ENCODE measurements at regions not wholly inside any gene's neighbourhood (a gene's known extent, or its start where the extent isn't known, plus 50 kb on each side); places are given as distances from the start of the nearest gene placed in this dataset.

DNA sequence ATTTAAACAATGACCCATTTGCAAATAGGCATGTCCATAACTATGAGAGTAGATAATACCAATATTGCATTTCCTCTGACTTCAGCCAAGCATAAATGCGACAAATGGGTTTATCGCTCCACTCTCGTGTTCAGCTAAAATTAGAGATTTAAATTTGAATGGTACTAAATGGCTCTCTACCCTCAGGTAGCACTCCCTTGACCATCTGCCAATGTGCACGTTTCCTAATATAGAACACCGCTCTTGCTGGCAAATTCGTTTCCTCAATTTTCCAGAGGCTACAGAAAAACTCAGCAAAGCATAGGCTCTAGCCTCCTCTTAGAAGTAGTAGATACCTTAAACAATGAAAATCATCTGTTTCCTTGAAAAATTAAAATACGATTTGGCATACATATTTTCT lies 251.6 kb downstream of the ADGRA3 start:
- Histone ChIP-seq H3K79me2 (ENCODE audit: insufficient read depth, low read length) (no peaks in the 10 kb centered on the region), H3K9me3 (ENCODE audit: insufficient read depth, low read depth, low read length) (no peaks in the 10 kb centered on the region), H2AFZ (ENCODE audit: low read depth, low read length) (no peak overlapping the region), H3K27me3 (ENCODE audit: insufficient read depth, low read length) (no peaks in the 10 kb centered on the region), H3K4me2 (ENCODE audit: low read length) (no peak overlapping the region), H3K27ac (ENCODE audit: low read depth, low read length) (no peak overlapping the region), H3K36me3 (ENCODE audit: insufficient read depth, low read length) (no peaks in the 10 kb centered on the region), H3K4me3 (ENCODE audit: insufficient read depth, low read depth, low read length) (no peak overlapping the region), H3K9ac (ENCODE audit: low read length) (no peak overlapping the region), H4K20me1 (ENCODE audit: insufficient read depth, low read length) (no peaks in the 10 kb centered on the region), H3K4me1 (ENCODE audit: insufficient read depth, low read length) (no peaks in the 10 kb centered on the region)
- Mint-ChIP-seq H3K4me1 (ENCODE audit: low read depth, unreplicated experiment) (peaks cover 4% of the 10 kb centered on the region), H3K36me3 (ENCODE audit: low read depth, unreplicated experiment) (no peaks in the 10 kb centered on the region), H3K27me3 (ENCODE audit: low read depth, unreplicated experiment) (no peaks in the 10 kb centered on the region), H3K27ac (ENCODE audit: unreplicated experiment) (no peak overlapping the region), H3K4me3 (ENCODE audit: unreplicated experiment) (no peak overlapping the region), H3K9me3 (ENCODE audit: unreplicated experiment) (no peaks in the 10 kb centered on the region)
- DNase-seq (ENCODE audit: low read depth) (no peak), FAIRE-seq (no peak)
- TF ChIP-seq EZH2 (IDR thresholded peaks at IDR 0.05; ENCODE audit: insufficient read depth, low read length) = no peak
- TF ChIP-seq, protein P1, sequence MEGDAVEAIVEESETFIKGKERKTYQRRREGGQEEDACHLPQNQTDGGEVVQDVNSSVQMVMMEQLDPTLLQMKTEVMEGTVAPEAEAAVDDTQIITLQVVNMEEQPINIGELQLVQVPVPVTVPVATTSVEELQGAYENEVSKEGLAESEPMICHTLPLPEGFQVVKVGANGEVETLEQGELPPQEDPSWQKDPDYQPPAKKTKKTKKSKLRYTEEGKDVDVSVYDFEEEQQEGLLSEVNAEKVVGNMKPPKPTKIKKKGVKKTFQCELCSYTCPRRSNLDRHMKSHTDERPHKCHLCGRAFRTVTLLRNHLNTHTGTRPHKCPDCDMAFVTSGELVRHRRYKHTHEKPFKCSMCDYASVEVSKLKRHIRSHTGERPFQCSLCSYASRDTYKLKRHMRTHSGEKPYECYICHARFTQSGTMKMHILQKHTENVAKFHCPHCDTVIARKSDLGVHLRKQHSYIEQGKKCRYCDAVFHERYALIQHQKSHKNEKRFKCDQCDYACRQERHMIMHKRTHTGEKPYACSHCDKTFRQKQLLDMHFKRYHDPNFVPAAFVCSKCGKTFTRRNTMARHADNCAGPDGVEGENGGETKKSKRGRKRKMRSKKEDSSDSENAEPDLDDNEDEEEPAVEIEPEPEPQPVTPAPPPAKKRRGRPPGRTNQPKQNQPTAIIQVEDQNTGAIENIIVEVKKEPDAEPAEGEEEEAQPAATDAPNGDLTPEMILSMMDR (IDR thresholded peaks at IDR 0.05; ENCODE audit: insufficient read depth, low read depth, low read length) = no peak

DNA sequence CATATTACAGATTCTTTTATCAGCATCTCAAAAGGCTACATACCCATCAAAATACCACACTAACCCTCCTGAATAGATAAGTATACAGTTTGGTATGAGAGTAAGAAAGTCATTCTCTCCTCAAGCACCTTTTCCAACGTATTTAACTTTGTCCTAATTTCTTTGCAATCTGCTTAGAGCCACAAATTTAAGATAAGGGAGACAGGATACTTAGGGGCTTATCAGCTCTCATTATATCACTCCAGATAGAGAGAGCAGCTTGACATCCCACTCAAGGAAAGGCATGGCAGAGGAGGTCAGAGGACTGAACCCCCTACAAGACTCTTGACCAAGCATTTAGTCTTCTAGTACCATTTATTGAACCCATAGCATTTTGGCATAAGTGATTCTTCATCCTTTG lies 262.4 kb downstream of the ADGRA3 start:
- Histone ChIP-seq H3K9me3 (ENCODE audit: insufficient read depth, low read depth, low read length) (no peaks in the 10 kb centered on the region), H4K20me1 (ENCODE audit: insufficient read depth, low read length) (no peaks in the 10 kb centered on the region), H3K9ac (ENCODE audit: low read length) (no peak overlapping the region), H3K27me3 (ENCODE audit: insufficient read depth, low read length) (no peaks in the 10 kb centered on the region), H3K79me2 (ENCODE audit: insufficient read depth, low read length) (no peaks in the 10 kb centered on the region), H3K36me3 (ENCODE audit: insufficient read depth, low read length) (no peaks in the 10 kb centered on the region), H3K4me1 (ENCODE audit: insufficient read depth, low read length) (no peaks in the 10 kb centered on the region), H3K4me2 (ENCODE audit: low read length) (no peak overlapping the region), H2AFZ (ENCODE audit: low read depth, low read length) (no peak overlapping the region), H3K4me3 (ENCODE audit: insufficient read depth, low read depth, low read length) (no peak overlapping the region), H3K27ac (ENCODE audit: low read depth, low read length) (no peak overlapping the region)
- no peak overlapping the region for H3K4me3 Mint-ChIP-seq (ENCODE audit: unreplicated experiment)
- DNase-seq (ENCODE audit: low read depth) (no peak), FAIRE-seq (no peak)
- no peaks in the 10 kb centered on the region for H3K36me3 Mint-ChIP-seq (ENCODE audit: low read depth, unreplicated experiment)
- H3K4me1 Mint-ChIP-seq (ENCODE audit: low read depth, unreplicated experiment) = no peaks in the 10 kb centered on the region
- H3K27ac Mint-ChIP-seq (ENCODE audit: unreplicated experiment) = no peak overlapping the region
- H3K27me3 Mint-ChIP-seq (ENCODE audit: low read depth, unreplicated experiment) = no peaks in the 10 kb centered on the region
- no peaks in the 10 kb centered on the region for H3K9me3 Mint-ChIP-seq (ENCODE audit: unreplicated experiment)
- TF ChIP-seq, protein P1 (IDR thresholded peaks at IDR 0.05; ENCODE audit: insufficient read depth, low read depth, low read length) = no peak
- TF ChIP-seq EZH2 (IDR thresholded peaks at IDR 0.05; ENCODE audit: insufficient read depth, low read length) = no peak

DNA sequence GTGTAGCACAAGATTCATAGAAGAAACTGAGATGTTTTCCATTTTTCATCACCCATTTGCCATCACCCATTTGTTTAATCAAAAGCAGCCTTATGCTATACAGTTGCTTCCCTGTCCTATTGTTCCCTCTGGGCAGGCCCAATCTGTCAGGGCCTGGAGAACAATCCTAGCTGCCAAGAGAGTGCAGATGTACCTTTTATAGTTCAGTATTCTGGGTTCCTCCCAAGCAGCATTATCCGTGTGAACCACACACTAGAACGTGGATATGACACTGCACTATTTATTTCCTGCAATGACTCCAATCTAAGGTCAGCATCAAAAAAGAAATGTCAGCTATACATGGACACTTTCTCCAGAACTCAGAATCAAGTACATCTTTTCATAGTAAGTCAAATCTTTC lies 269.0 kb downstream of the ADGRA3 start:
- H3K4me1 ChIP-seq (ENCODE audit: insufficient read depth, low read length) = no peaks in the 10 kb centered on the region

More for the DNA sequence above, 269.0 kb downstream of the ADGRA3 start:
- no peak for FAIRE-seq
- Mint-ChIP-seq H3K36me3 (ENCODE audit: low read depth, unreplicated experiment) (no peaks in the 10 kb centered on the region), H3K4me1 (ENCODE audit: low read depth, unreplicated experiment) (no peaks in the 10 kb centered on the region), H3K4me3 (ENCODE audit: unreplicated experiment) (no peak overlapping the region), H3K27ac (ENCODE audit: unreplicated experiment) (no peak overlapping the region), H3K27me3 (ENCODE audit: low read depth, unreplicated experiment) (no peaks in the 10 kb centered on the region), H3K9me3 (ENCODE audit: unreplicated experiment) (no peaks in the 10 kb centered on the region)
- Histone ChIP-seq H4K20me1 (ENCODE audit: insufficient read depth, low read length) (no peaks in the 10 kb centered on the region), H3K79me2 (ENCODE audit: insufficient read depth, low read length) (no peaks in the 10 kb centered on the region), H3K4me2 (ENCODE audit: low read length) (no peak overlapping the region), H3K27me3 (ENCODE audit: insufficient read depth, low read length) (no peaks in the 10 kb centered on the region), H3K9ac (ENCODE audit: low read length) (no peak overlapping the region), H3K4me3 (ENCODE audit: insufficient read depth, low read depth, low read length) (no peak overlapping the region), H3K9me3 (ENCODE audit: insufficient read depth, low read depth, low read length) (no peaks in the 10 kb centered on the region), H3K27ac (ENCODE audit: low read depth, low read length) (no peak overlapping the region), H3K36me3 (ENCODE audit: insufficient read depth, low read length) (no peaks in the 10 kb centered on the region), H2AFZ (ENCODE audit: low read depth, low read length) (no peak overlapping the region)
- DNase-seq (ENCODE audit: low read depth) = no peak
- TF ChIP-seq, protein P1 (IDR thresholded peaks at IDR 0.05; ENCODE audit: insufficient read depth, low read depth, low read length) = no peak
- TF ChIP-seq EZH2 (IDR thresholded peaks at IDR 0.05; ENCODE audit: insufficient read depth, low read length) = no peak

Data from astrocyte (in vitro differentiated cells and primary cell).